DMS79 (cell line): ENCODE measurements at regions not wholly inside any gene's neighbourhood (a gene's known extent, or its start where the extent isn't known, plus 50 kb on each side); places are given as distances from the start of the nearest gene placed in this dataset.
A peak's percentile ranks its signal among the peaks of the same experiment; 100 is the strongest.
"Not testable (repeated sequence)": the region's sequence is repeated elsewhere in the genome, so short reads cannot be mapped to it uniquely, and the experiment has no call there.

Experiments
- DNase-seq: peaks from one replicate; lab custom pipeline; 2025; lab: John Stamatoyannopoulos, UW

DNA sequence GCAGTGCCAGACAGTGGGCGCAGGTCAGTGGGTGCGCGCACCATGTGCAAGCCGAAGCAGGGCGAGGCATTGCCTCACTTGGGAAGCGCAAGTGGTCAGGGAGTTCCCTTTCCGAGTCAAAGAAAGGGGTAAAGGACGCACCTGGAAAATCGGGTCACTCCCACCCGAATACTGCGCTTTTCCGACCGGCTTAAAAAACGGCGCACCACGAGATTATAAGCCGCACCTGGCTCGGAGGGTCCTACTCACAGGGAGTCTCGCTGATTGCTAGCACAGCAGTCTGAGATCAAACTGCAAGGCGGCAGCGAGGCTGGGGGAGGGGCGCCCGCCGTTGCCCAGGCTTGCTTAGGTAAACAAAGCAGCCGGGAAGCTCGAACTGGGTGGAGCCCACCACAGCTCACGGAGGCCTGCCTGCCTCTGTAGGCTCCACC is 77.9 kb downstream of the NR4A2 start:
- DNase-seq: peak; percentile 10

DNA sequence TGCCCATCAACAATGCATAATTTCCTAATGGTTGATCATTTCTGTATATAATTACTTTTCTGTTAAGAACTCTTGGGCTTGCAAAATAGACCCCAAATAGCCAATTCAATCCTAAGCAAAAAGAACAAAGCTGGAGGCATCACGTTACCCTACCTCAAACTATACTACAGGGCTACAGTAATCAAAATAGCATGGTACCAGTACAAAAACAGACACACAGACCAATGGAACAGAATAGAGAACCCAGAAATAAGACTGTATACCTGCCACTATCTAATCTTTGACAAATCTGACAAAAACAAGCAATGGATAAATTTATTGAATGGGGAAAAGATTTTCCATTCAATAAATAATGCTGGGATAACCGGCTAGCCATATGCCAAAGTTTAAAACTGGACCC is 78.8 kb downstream of the NR4A2 start:
- DNase-seq: no peak

DNA sequence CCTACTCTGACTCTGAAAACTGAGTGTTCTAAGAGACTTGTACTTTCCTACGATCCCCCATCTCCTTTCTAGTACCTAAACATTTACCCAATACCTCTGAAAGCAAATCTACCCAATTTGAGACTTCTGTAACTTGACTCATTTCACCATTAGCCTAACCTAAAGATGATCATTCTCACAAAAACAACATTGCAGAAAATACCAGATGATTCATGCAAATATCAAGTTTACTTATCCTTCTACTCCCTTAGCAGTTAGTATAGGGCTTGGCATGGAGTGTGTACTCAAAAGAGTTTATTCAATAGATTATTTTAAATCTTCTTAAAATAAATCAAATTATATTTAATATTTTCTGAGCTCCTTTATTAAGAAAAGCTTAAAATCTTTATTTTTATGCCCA is 89.6 kb downstream of the NR4A2 start:
- no peak for DNase-seq

DNA sequence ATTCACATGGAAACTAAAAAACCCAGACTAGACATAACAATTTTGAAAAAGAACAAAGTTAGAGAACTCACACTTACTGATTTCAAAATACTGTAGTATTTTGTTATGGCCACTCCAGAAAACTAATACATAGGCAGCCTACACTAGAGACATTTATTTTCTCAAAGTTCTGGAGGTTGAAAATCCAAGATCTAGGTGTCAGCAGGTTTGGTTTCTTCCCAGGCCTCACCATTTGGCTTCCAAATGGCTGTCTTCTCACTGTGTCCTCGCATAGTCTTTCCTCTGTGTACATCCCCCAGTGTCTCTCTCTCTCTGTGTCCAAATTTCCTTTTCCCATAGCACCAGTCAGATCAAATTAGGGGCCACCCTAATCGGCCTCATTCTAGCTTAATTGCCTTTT is 95.0 kb downstream of the NR4A2 start:
- DNase-seq: no peak

DNA sequence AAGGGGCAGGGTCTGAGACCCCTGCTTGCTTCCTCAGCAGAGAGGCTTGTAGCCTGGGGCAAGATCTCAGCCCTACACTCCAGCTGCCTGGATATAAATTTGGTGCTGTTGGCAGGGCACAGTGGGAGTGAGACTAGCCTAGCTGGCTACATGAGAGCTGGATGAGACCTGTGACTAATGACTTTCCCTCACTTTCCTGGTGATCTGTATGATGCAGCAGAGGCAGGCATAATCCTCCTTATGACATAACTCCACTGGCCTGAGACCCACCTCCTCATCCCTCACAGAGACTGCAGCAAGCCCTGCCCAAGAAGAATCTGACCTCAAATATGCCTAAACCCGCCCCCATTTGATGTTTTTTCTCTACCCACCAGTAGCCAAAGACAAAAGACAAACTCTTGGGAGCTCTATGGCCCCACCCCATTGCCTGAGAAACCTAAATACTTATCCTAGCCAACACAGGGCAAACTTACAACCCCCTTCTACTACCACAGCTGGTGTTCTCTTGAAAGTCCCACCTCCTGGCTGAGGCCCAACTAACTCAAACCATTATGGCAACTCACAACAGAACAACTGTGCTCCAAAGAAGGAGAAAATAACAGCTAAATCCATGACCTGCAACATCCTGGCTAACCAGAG is 102.7 kb downstream of the NR4A2 start:
- DNase-seq: no peak

DNA sequence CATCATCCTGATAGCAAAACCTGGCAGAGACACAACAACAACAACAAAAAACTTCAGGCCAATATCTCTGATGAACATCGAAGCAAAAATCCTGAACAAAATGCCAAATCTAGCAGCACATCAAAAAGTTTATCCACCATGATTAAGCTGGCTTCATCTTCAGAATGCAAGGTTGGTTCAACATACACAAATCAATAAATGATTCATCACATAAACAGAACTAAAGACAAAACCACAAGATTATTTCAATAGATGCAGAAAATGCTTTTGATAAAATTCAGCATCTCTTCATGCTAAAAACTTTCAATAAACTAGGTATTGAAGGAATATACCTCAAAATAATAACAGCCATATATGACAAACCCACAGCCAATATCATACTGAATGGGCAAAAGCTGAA is 109.2 kb downstream of the NR4A2 start:
- DNase-seq: not testable (repeated sequence)

DNA sequence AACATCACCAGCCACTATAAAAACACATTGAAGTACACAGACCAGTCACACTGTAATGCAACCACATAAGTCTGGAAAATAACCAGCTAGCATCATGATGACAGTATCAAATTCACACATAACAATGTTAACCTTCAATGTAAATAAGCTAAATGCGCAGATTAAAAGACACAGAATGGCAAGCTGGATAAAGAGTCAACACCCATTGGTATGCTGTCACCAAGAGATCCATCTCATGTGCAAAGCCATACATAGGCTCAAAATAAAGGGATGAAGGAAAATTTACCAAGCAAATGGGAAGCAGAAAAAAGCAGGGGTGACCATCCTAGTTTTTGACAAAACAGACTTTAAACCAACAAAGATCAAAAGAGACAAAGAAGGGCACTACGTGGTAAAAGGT is 110.8 kb downstream of the NR4A2 start:
- DNase-seq: no peak

DNA sequence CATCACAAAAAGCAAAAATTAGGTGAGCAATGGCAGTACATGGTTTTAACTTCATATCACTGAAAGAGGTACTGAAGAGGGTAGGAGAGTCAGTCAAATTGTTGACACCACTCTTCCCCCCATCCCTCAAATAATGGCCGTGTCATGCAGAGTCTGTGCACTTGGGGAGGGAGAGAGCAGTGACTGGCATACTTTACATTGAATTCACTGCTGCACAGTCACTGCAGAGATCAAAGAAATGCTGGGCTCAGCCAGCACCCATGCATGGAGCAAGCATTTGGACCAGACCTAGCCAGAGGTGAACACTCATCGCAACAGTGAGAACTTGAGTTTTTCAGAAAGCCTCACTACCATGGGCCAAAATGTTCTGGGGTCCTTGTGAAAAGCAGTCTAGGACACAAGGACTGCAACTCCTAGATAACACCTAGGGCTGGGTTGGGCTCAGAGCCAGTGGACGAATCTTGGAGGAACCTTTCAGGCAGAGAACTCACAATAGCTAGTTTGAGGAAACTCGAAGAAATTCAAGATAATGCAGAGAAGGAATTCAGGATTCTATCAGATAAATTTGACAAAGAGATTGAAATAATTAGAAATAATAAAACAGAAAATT is 112.9 kb downstream of the NR4A2 start:
- no peak for DNase-seq

DNA sequence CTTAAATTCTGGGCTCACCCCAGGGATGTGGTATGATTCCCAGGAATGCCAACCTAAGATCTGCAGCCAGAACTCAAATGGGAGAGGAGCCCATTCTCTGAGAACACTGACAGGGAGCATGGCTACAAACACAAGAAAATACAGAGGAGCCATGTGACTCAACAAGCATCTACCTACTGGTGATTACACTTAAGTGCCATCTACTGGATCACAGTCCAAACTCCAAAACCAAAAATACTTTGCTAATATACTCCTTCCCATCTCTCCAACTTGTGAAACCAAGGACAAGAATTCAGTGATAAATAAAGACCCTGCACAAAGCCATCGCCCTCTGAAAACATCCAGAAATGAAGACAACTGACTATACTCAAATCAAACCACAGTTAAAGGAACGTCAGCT is 116.9 kb downstream of the NR4A2 start:
- DNase-seq: no peak

DNA sequence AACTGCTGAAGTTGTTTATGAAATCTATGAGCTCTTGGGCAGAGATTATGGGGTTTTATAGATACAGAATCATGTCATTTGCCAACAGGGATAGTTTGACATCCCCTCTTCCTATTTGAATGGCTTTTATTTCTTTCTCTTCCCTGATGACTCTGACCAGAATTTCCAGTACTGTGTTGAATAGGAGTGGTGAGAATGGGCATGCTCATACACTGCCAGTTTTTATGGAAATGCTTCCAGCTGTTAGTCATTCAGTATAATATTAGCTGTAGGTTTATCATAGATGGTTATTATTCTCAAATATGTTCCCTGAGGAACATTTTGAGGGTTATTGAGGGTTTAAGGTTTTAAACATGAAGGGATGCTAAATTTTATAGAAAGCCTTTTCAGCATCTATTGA is 121.2 kb downstream of the NR4A2 start:
- DNase-seq: no peak

DNA sequence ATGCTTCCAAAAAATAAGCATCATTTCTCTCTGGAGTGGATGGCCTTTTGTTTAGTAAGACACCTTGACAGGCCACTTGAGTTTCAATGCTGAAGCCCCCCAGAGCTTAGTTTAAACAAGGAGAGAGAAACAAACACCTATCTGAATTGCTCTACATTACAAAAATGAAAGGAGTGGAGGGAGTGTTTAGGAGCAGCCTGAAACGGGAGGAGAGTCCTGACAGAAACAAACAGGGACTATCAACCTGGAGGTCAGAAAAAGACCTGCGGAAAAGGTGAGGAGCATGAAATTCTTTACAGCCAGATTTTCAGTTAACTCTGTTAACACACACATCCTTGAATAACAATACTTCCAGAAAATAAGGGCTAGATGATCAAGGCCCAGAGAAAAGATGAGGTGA is 126.2 kb downstream of the NR4A2 start:
- no peak for DNase-seq

DNA sequence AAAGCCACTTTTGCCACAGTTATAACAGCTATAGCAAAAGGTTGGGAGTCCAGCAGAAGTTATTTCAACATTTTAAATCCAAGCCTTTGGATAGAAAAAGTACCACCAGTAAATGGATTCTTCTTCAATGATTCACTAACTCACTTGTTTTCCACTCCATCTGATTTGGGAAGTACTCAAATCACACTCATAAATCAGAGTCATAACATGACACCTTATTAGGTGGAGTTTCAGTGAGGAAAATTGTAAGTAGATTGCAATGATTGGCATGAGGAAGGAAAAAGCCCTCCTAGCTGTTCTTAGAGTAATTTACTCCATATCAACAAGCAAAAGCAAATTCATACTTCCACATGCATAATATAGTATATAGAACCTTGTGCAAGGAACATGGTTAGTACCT is 132.9 kb downstream of the NR4A2 start:
- DNase-seq: no peak

DNA sequence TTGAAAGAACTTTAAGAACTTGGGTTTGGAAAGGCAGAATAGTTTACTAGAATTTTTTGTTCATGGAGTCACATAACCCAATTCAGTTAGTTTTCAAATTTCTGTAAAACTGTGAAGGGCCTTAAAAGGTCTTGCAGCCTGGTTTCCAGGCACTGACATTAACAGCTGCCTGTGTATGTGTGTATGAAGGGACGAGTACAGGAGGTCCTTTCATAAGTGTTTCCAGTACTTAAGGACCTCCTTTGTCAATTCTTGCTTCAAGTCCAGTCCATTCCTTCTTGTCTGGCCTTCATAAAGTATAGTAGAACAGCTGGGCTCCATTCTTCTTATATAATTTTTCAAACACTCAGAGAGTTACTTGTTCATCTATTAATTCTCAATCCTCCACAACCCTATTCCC is 136.5 kb downstream of the NR4A2 start:
- DNase-seq: no peak

DNA sequence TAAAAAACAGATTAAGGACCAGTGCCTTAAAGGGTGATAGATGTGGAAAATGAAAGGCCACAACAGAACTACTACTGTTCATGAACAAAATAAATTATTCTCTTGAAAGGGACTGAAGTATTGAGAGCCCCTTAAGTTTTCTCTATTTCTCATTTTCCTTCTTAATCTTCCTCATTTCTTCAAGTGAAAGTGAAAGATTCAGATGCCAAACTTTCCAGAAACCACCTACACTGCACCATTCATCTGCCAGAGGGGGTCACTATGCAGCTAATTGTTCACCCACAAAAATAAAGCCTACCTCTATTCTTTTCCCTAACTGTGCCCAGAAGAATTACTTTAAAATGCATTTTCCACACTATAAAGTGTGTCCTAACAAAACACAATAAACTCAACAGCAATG is 140.1 kb downstream of the NR4A2 start:
- no peak for DNase-seq

DNA sequence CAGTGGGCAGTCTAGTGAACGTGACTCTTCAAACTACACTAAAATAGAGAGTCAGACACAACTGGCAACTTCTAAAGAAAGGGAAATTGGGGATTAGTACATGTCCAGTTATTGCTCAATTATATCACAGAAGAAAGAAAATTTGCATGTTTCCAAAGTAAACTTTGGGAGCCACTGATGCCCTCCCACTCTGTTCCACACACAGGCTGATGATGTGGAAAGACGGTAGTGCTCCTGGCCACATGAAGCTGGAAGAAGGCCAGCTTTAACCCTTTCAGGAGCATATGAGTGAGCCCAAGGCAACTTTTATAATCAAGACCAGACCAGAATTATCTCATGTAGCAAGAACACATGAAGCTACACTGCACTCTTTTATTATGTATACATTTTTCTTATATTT is 141.0 kb downstream of the NR4A2 start:
- DNase-seq: no peak

DNA sequence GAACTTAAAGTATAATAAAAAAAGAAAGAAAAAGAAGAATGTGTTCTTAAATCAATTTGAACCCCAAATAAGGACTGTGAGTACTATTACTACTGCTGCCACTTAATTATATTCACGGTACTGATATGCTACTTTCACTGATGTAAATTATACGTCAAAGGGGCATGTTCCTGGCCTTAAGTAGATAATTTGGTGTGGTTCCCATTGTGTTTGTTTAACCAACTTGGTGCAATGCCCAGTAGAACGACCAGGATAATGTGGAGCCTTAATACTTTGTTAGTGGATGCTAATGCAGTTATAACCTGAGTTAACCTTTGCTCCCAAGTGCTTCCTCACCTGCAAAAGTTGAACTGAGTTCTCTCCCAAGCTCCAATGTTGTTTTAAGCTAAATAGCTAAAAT is 142.0 kb downstream of the NR4A2 start:
- no peak for DNase-seq

DNA sequence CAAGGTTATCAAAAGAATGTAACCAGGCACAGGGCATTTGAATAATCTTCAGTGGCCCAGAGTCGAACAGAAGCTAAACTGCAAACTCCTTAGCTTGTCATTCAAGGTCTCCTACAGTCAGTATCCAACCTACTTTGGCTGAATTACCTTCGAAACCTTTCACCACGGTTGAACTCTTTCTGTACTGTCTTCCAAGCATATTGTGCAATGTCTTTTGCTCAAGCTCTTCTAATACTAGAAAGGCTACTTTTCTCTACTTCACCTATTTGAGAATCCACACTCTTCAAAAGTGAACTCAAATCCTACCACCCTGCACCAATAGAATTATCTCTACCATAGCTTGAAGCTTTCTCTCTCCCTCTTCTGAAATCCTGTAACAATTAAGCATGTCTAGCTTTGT is 142.9 kb downstream of the NR4A2 start:
- no peak for DNase-seq

DNA sequence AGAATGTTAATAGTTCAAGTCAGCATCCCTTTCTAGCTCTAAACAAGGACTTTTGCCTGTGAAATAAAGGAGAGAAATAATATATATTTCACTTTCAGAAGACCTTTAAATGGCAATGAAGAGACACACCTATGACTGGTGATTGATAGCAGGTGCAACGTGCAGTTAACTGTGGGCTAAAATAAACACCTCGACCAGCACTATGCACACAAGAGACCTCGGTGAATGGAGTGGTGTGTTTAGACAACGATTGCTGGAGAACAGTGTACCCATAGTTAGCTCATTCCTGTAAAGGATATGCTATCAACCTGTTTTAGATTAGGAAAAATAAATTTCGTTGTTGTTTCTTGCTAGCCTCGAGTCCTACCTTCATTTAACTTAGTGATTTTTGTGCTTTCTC is 143.4 kb downstream of the NR4A2 start:
- DNase-seq: no peak

DNA sequence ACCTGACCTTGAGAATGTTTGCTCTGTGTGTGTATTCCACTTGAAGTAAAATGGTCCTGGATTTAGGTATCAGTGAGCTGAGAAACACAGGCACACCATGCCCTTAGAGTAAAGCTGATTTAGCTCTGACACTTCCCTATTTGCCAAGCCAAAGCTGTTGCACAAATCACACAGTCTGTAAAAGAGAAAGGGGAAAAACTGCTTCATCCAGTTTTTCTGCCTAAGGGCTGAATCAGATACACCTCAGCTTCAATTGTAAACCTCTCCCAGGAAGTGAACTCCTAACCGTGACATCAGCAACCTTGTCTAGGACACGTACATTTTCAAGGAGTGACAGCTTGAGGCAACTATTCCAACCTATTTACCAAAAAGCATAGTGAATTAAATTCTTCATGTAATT is 150.4 kb downstream of the NR4A2 start:
- DNase-seq: peak; percentile 55

DNA sequence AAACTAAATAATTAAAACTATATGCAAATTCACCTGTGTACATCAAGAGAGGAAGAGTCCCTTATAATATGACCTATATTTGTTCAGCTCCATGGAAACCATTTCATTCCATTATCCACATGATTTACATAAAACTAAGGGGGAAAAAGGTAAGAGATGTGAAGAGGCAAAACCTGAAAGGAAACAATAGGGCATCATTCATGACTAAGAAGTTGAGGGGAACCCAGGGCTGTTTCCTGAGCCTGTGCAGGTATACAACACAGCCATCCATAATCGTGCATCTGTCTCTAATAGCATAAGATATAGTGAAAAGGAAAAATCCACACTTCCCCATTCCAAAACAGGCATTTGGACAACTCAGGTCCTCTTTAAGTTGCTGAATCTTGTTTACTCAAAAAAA is 151.3 kb downstream of the NR4A2 start:
- no peak for DNase-seq

DNA sequence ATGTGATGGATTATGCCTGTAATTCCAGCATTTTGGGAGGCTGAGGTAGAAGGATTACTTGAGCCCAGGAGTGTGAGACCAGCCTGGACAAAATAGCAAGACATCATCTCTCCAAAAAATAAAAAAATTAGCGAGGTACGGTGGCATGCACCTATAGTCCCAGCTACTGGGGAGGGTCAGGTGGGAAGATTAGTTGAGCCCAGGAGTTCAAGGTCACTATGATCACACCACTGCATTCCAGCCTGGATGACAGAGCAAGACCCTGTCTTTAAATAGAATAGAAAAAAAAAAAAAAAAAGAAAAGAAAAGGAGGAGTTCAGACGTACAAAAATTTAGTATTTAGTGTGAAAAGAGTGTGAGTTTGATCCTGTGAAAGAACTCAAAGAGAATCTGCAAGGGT is 154.9 kb downstream of the NR4A2 start:
- DNase-seq: no peak

DNA sequence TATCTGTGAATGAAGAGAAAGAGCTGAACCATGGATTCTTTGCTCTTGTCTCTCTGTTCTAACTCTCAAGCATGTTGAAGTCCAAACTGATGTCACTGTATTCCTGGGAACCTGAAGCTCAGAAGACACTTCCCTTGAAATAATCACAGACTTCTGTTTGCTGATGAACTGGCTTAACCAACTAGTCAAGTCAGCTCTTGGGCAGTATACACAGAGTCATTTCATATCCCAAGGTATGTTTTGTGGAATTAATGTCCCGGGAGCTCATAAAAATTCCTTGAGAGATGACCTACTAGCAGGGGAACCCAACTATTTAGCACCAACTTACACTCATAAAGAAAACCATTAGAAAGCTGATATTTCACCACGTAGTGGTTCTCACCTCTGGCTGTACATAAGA is 156.6 kb downstream of the NR4A2 start:
- DNase-seq: no peak

DNA sequence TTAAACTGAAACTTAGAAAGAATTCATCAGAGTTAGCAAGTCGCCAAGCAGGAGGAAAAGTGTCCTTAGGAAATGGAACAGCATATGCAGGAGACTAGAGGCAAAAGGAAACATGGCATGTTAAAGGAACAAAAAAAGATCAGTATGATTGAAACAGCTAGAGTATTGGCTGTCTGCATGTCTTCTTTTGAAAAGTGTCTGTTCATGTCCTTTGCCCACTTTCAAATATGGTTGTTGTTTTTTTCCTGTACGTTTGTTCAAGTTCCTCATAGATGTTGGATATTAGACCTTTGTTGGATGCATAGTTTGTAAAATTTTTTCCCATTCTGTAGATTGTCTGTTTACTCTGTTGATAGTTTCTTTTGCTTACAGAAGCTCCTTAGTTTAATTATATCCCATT is 161.6 kb downstream of the NR4A2 start:
- DNase-seq: no peak

DNA sequence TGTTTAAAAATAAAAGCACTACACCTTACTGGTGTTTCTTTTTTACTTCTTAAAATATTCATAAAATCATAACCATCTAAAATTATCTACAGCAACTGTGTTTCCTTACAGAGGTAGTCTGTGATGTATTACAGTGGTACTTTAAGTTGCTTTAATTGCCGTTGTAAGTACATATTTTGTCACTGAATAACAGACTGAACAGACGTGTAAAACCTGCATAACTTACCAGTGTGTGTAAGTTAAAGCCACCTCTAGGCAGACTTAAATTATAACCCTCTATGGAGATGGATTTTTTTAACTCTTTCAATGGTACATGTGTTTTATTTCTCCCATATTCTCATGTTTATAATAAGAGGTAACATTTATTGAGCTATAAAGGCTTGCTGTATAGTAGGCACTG is 166.8 kb downstream of the NR4A2 start:
- no peak for DNase-seq
